ENCODE measurements at regions not wholly inside any gene's neighbourhood (a gene's known extent, or its start where the extent isn't known, plus 50 kb on each side); places are given as distances from the start of the nearest gene placed in this dataset.

DNA sequence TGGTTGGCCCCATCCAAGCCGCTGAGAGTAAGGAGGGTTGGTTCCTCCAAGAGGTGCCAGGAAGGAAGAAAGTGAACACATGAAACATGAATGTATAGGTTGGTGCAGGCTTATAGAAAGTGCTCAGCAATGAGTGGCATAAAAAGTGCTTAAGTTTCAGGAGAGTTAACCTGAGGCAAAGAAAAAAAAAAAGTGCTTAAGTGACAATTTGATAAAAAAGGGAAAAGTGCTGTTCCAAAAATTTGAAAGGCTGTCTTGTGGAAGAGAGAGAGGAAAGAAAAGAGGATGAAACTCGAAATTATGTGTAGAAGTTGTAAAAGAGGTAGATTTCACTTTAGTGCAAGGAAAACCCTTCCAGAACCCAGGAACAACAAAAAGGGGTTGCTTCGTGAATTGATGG is 85.5 kb upstream of the MAP4K4 start:
- CTCF ChIA-PET, result no interaction called here
- POLR2A ChIA-PET, result no interaction called here
- no peak overlapping the region for H2AFZ ChIP-seq (ENCODE audit: low read depth, low read length, poor library complexity, severe bottlenecking)
- ATAC-seq (no peak), DNase-seq (ENCODE audit: low read depth, low spot score) (no peak)
- peaks cover 0 to 4% of the 10 kb centered on the region in 2 experiments; a peak in 1 of 4 replicates for H3K4me1 ChIP-seq (ENCODE audit: control insufficient read depth in 1 of 2, insufficient read depth in 2 of 2, low read length in 2 of 2)
- BruUV-seq (replicated peaks), result no TSS peak
- H3K27ac ChIP-seq (ENCODE audit: low read depth, low read length), result no peak overlapping the region
- H3K36me3 ChIP-seq (ENCODE audit: control insufficient read depth in 1 of 2, insufficient read depth in 2 of 2, low read length in 2 of 2), result no peaks in the 10 kb centered on the region
- no peaks in the 10 kb centered on the region for H3K9me3 ChIP-seq (ENCODE audit: control insufficient read depth in 1 of 2, insufficient read depth in 1 of 2, low read depth in 1 of 2, low read length in 2 of 2)
- H3K4me2 ChIP-seq (ENCODE audit: low read length), result no peak overlapping the region
- H3K9me2 ChIP-seq (ENCODE audit: insufficient read depth), result no peaks in the 10 kb centered on the region
- no peak for TF ChIP-seq TCF7L2 (IDR thresholded peaks at IDR 0.05; ENCODE audit: borderline replicate concordance, extremely low read depth, insufficient read depth, insufficient read length)
- no peak for TF ChIP-seq SRF (IDR thresholded peaks at IDR 0.05; ENCODE audit: low read depth)
- TF ChIP-seq, protein P1, sequence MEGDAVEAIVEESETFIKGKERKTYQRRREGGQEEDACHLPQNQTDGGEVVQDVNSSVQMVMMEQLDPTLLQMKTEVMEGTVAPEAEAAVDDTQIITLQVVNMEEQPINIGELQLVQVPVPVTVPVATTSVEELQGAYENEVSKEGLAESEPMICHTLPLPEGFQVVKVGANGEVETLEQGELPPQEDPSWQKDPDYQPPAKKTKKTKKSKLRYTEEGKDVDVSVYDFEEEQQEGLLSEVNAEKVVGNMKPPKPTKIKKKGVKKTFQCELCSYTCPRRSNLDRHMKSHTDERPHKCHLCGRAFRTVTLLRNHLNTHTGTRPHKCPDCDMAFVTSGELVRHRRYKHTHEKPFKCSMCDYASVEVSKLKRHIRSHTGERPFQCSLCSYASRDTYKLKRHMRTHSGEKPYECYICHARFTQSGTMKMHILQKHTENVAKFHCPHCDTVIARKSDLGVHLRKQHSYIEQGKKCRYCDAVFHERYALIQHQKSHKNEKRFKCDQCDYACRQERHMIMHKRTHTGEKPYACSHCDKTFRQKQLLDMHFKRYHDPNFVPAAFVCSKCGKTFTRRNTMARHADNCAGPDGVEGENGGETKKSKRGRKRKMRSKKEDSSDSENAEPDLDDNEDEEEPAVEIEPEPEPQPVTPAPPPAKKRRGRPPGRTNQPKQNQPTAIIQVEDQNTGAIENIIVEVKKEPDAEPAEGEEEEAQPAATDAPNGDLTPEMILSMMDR (IDR thresholded peaks at IDR 0.05 in 2 of 3, conservative IDR thresholded peaks at IDR 0.05 in 1 of 3; ENCODE audit: borderline replicate concordance in 1 of 3, insufficient read depth in 1 of 3, low read depth in 2 of 3, low read length in 2 of 3), result no peak
- no peak for TF ChIP-seq ATF3 (IDR thresholded peaks at IDR 0.05)
- no peak overlapping the region for H3K4me3 ChIP-seq (replicated peaks in 1 of 2; ENCODE audit: low read depth in 1 of 2, low read length in 2 of 2)
- no peaks in the 10 kb centered on the region for H3K27me3 ChIP-seq (ENCODE audit: insufficient read depth, low read length)
- no peak overlapping the region for H3K9ac ChIP-seq (ENCODE audit: low read length)
- intact Hi-C loops (cut with micrococcal nuclease), result no loop called here
- no peaks in the 10 kb centered on the region for H3K79me2 ChIP-seq (ENCODE audit: insufficient read depth, low read length)
- RAD21 ChIA-PET (ENCODE audit: low non-redundant PET in 1 of 2, low total read pairs in 2 of 2, uncharacterized antibody in 2 of 2, unreplicated experiment in 2 of 2), result no interaction called here
- H4K20me1 ChIP-seq (ENCODE audit: insufficient read depth), result no peaks in the 10 kb centered on the region

DNA sequence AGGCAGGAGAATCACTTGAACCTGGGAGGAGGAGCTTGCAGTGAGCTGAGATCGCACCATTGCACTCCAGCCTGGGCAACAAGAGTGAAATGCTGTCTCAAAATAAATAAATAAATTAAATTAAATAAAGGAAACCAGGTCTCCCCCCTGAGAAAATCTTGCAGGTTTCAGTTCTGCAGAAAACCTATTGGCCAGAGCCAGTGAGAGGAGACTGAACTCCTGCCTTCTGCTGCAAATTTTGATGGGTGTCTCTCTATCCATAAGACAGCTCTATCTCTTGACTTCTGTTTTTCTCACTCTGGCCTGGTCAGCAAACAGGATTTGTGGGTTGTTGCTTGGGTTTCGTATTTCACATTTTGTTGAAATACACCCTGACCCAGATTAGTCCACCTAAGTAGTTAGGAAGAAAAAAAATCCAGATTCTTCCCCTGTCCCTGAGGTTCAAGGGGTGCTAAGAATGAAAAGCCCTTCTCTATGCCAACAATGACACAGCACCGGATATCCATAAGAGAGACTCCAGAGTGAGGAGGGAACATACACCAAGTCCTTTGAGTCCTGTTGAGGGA is 86.7 kb upstream of the MAP4K4 start:
- no peak for TF ChIP-seq EGR1 (IDR thresholded peaks at IDR 0.05; ENCODE audit: low read depth)
- TF ChIP-seq, protein P2, sequence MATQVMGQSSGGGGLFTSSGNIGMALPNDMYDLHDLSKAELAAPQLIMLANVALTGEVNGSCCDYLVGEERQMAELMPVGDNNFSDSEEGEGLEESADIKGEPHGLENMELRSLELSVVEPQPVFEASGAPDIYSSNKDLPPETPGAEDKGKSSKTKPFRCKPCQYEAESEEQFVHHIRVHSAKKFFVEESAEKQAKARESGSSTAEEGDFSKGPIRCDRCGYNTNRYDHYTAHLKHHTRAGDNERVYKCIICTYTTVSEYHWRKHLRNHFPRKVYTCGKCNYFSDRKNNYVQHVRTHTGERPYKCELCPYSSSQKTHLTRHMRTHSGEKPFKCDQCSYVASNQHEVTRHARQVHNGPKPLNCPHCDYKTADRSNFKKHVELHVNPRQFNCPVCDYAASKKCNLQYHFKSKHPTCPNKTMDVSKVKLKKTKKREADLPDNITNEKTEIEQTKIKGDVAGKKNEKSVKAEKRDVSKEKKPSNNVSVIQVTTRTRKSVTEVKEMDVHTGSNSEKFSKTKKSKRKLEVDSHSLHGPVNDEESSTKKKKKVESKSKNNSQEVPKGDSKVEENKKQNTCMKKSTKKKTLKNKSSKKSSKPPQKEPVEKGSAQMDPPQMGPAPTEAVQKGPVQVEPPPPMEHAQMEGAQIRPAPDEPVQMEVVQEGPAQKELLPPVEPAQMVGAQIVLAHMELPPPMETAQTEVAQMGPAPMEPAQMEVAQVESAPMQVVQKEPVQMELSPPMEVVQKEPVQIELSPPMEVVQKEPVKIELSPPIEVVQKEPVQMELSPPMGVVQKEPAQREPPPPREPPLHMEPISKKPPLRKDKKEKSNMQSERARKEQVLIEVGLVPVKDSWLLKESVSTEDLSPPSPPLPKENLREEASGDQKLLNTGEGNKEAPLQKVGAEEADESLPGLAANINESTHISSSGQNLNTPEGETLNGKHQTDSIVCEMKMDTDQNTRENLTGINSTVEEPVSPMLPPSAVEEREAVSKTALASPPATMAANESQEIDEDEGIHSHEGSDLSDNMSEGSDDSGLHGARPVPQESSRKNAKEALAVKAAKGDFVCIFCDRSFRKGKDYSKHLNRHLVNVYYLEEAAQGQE (IDR thresholded peaks at IDR 0.05; ENCODE audit: low read depth), result no peak
- TF ChIP-seq TCF7L2 (IDR thresholded peaks at IDR 0.05; ENCODE audit: borderline replicate concordance, extremely low read depth, insufficient read depth, insufficient read length), result no peak
- TF ChIP-seq ELF1 (IDR thresholded peaks at IDR 0.05; ENCODE audit: borderline replicate concordance, low read depth), result no peak
- no peak for TF ChIP-seq JUND (IDR thresholded peaks at IDR 0.05)
- TF ChIP-seq, protein P3, sequence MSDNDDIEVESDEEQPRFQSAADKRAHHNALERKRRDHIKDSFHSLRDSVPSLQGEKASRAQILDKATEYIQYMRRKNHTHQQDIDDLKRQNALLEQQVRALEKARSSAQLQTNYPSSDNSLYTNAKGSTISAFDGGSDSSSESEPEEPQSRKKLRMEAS (IDR thresholded peaks at IDR 0.05), result no peak
- no peak for TF ChIP-seq CBX3 (IDR thresholded peaks at IDR 0.05; ENCODE audit: low read depth)
- TF ChIP-seq ATF3 (IDR thresholded peaks at IDR 0.05), result no peak
- TF ChIP-seq SIN3A (IDR thresholded peaks at IDR 0.05; ENCODE audit: low read depth), result no peak

More for the DNA sequence above, 86.7 kb upstream of the MAP4K4 start:
- no TSS peak for BruUV-seq (replicated peaks)
- Histone ChIP-seq H3K9ac (ENCODE audit: low read length) (no peak overlapping the region), H3K4me2 (ENCODE audit: low read length) (no peak overlapping the region), H3K27ac (ENCODE audit: low read depth, low read length) (no peak overlapping the region), H3K4me3 (replicated peaks in 1 of 2; ENCODE audit: low read depth in 1 of 2, low read length in 2 of 2) (no peak overlapping the region), H3K9me3 (ENCODE audit: control insufficient read depth in 1 of 2, insufficient read depth in 1 of 2, low read depth in 1 of 2, low read length in 2 of 2) (no peaks in the 10 kb centered on the region), H3K27me3 (ENCODE audit: insufficient read depth, low read length) (no peaks in the 10 kb centered on the region), H3K79me2 (ENCODE audit: insufficient read depth, low read length) (no peaks in the 10 kb centered on the region), H3K36me3 (ENCODE audit: control insufficient read depth in 1 of 2, insufficient read depth in 2 of 2, low read length in 2 of 2) (no peaks in the 10 kb centered on the region), H3K4me1 (ENCODE audit: control insufficient read depth in 1 of 2, insufficient read depth in 2 of 2, low read length in 2 of 2) (peaks cover 0 to 4% of the 10 kb centered on the region in 2 experiments; a peak in 1 of 4 replicates), H3K9me2 (ENCODE audit: insufficient read depth) (no peaks in the 10 kb centered on the region), H4K20me1 (ENCODE audit: insufficient read depth) (no peaks in the 10 kb centered on the region), H2AFZ (ENCODE audit: low read depth, low read length, poor library complexity, severe bottlenecking) (no peak overlapping the region)
- ChIA-PET CTCF (no interaction called here), POLR2A (no interaction called here), RAD21 (ENCODE audit: low non-redundant PET in 1 of 2, low total read pairs in 2 of 2, uncharacterized antibody in 2 of 2, unreplicated experiment in 2 of 2) (no interaction called here)
- intact Hi-C loops (cut with micrococcal nuclease), result no loop called here
- ATAC-seq (no peak), DNase-seq (ENCODE audit: low read depth, low spot score) (no peak)

Data from HCT116 (cell line).